K562 (cell line): ENCODE measurements at regions not wholly inside any gene's neighbourhood (a gene's known extent, or its start where the extent isn't known, plus 50 kb on each side); places are given as distances from the start of the nearest gene placed in this dataset.

ENCODE experiments used
- ATAC-seq: fragments of 200-7000 bp; cut with Tn5 transposase; 3 replicates; pipeline ENCODE4 v1.9.1; 2020; ENCODE audit warnings: moderate library complexity
- BruUV-seq: library from RNA; stranded (reverse); fragments of 400-500 nt; replicated peaks from 2 replicates; lab custom pipeline; 2021; lab: Mats Ljungman, UMichigan
- CTCF ChIA-PET: fragments of 300-600 bp; formaldehyde crosslinking; extraction: SDS; loops from one replicate; lab custom pipeline; 2021; ENCODE audit warnings: low intra/inter-chr PET ratio; lab: Yijun Ruan, JAX
- POLR2A ChIA-PET: fragments of 300-600, 350-650 bp; sonication (Branson Sonifier 250); formaldehyde crosslinking; extraction: SDS; loops from one replicate; lab custom pipeline; 2021; ENCODE audit warnings: antibody characterized with exemption, inconsistent platforms; lab: Yijun Ruan, JAX
- DNase-seq, 4 experiments: peaks; one replicate each; pipeline versions ENCODE4 v3.0.0 to v3.0.0-alpha.2; 2011 to 2018; ENCODE audit warnings: low spot score in 3 of 4, mixed read lengths in 3 of 4; ENCODE audit errors: extremely low read depth in 1 of 4
- FAIRE-seq: peaks from 2 replicates; lab custom pipeline; 2011; peaks lifted over from hg19 to GRCh38; lab: Jason Lieb, UNC
- H2AFZ ChIP-seq: 2 replicates; pipeline ENCODE4 v1.6.0; 2011; ENCODE audit warnings: low read depth, low read length, control low read depth, inconsistent platforms
- H3K27ac ChIP-seq: fragments of 200-600 bp; 3 replicates; pipeline ENCODE4 v1.8.0; 2011; ENCODE audit warnings: low read depth, mild to moderate bottlenecking, control low read depth, inconsistent platforms, low read length, moderate library complexity, mixed read lengths; ENCODE audit errors: extremely low read depth
- H3K27me3 ChIP-seq, 2 experiments: fragments of 300-600 bp in 1 of 2; 2 replicates in 1 of 2; 3 replicates in 1 of 2; pipeline versions ENCODE4 v1.6.0 to v1.8.0; 2011; ENCODE audit warnings: inconsistent platforms in 2 of 2, low read length in 2 of 2, mild to moderate bottlenecking in 1 of 2, mixed read lengths in 1 of 2, moderate library complexity in 1 of 2; ENCODE audit not compliant: control insufficient read depth in 2 of 2, insufficient read depth in 2 of 2
- H3K36me3 ChIP-seq: fragments of 300-600 bp; 3 replicates; pipeline ENCODE4 v1.8.0; 2011; ENCODE audit warnings: mild to moderate bottlenecking, low read length, inconsistent platforms; ENCODE audit not compliant: control insufficient read depth, insufficient read depth
- H3K4me1 ChIP-seq, 2 experiments: fragments of 200-600 bp in 1 of 2; replicated peaks in 1 of 2; 2 replicates in 1 of 2; 3 replicates in 1 of 2; pipeline versions ENCODE4 v1.5.1 to v1.8.0; 2011; ENCODE audit warnings: inconsistent platforms in 2 of 2, low read length in 2 of 2, mild to moderate bottlenecking in 1 of 2, mixed read lengths in 1 of 2, moderate library complexity in 1 of 2; ENCODE audit not compliant: control insufficient read depth in 2 of 2, insufficient read depth in 2 of 2
- H3K4me2 ChIP-seq: 2 replicates; pipeline ENCODE4 v1.6.1; 2011; ENCODE audit warnings: low read length, control low read depth, inconsistent platforms, mixed read lengths; ENCODE audit not compliant: insufficient read depth
- H3K4me3 ChIP-seq: fragments of 200-600 bp; sonication (generic), shearing (Covaris generic); 2 replicates; pipeline ENCODE4 v1.5.1; 2016; ENCODE audit warnings: control low read depth, inconsistent platforms
- H3K79me2 ChIP-seq: fragments of 200-600 bp; 3 replicates; pipeline ENCODE4 v1.8.0; 2011; ENCODE audit warnings: low read length, inconsistent platforms; ENCODE audit not compliant: control insufficient read depth, insufficient read depth
- H3K9ac ChIP-seq, 2 experiments: 2 replicates each; pipeline versions ENCODE4 v1.6.0 to v1.6.1; 2011; ENCODE audit warnings: low read depth in 2 of 2, low read length in 2 of 2, control low read depth in 1 of 2, inconsistent platforms in 1 of 2, mild to moderate bottlenecking in 1 of 2, mixed read lengths in 1 of 2; ENCODE audit not compliant: insufficient read depth in 1 of 2
- H3K9me1 ChIP-seq: one replicate; pipeline ENCODE4 v1.6.0; 2011; ENCODE audit warnings: inconsistent platforms, mild to moderate bottlenecking, low read length, moderate library complexity; ENCODE audit not compliant: control insufficient read depth, insufficient read depth
- H3K9me3 ChIP-seq: replicated peaks from 2 replicates; pipeline ENCODE4 v1.5.1; 2011; ENCODE audit warnings: low read depth, low read length, inconsistent platforms; ENCODE audit not compliant: control insufficient read depth, insufficient read depth
- H4K20me1 ChIP-seq: replicated peaks from 2 replicates; pipeline ENCODE4 v1.6.1; 2011; ENCODE audit warnings: low read length, inconsistent platforms, mixed read lengths; ENCODE audit not compliant: control insufficient read depth, insufficient read depth
- ARID1B ChIP-seq: fragments of 450-650 bp; IDR thresholded peaks from 2 replicates; pipeline ENCODE4 v1.6.1; 2016; ENCODE audit warnings: antibody characterized with exemption, mild to moderate bottlenecking, inconsistent platforms
- BACH1 ChIP-seq: fragments of 200-800 bp; sonication (Bioruptor generic); IDR thresholded peaks from 2 replicates; pipeline ENCODE4 v1.6.1; 2016; ENCODE audit warnings: missing genetic modification characterization, missing compliant biosample characterization
- BRCA1 ChIP-seq, 2 experiments: fragments of 450-650 bp in 1 of 2; sonication (generic) in 1 of 2; formaldehyde crosslinking in 1 of 2; IDR thresholded peaks; 2 replicates each; pipeline versions ENCODE4 v1.5.0 to v1.6.1; 2017 to 2020; ENCODE audit warnings: mild to moderate bottlenecking in 1 of 2, missing genetic modification reagents in 1 of 2
- GABPA ChIP-seq: fragments of 200-800 bp; sonication (Bioruptor generic); conservative IDR thresholded peaks from 2 replicates; pipeline ENCODE4 v1.6.1; 2016; ENCODE audit warnings: low read depth, missing genetic modification characterization, missing compliant biosample characterization
- HCFC1 ChIP-seq: IDR thresholded peaks from 2 replicates; pipeline ENCODE4 v1.6.1; 2012; ENCODE audit warnings: low read depth, low read length, improper control_type of control experiment
- HDAC6 ChIP-seq: IDR thresholded peaks from 2 replicates; pipeline ENCODE4 v1.6.1; 2012; ENCODE audit warnings: low read depth, mild to moderate bottlenecking, control low read depth, inconsistent platforms, low read length, moderate library complexity
- MAFK ChIP-seq: IDR thresholded peaks from 2 replicates; pipeline ENCODE4 v1.6.1; 2011; ENCODE audit warnings: low read length, improper control_type of control experiment
- MAZ ChIP-seq, 2 experiments: fragments of 450-650 bp in 1 of 2; sonication (generic) in 1 of 2; formaldehyde crosslinking; IDR thresholded peaks in 1 of 2; conservative IDR thresholded peaks in 1 of 2; 2 replicates each; pipeline versions ENCODE4 v1.4.0 to v1.5.0; 2020; ENCODE audit warnings: mild to moderate bottlenecking in 1 of 2, missing genetic modification reagents in 1 of 2
- PTRF ChIP-seq: fragments of 450-650 bp; IDR thresholded peaks from 2 replicates; pipeline ENCODE4 v1.6.1; 2016; ENCODE audit warnings: mild to moderate bottlenecking, missing genetic modification characterization, missing compliant biosample characterization
- SNRNP70 ChIP-seq: fragments of 200-400 bp; formaldehyde crosslinking; optimal IDR thresholded peaks from 2 replicates; pipeline ENCODE3; 2017; ENCODE audit warnings: low read depth, low read length
- STAT5B ChIP-seq: fragments of 250-450 bp; sonication (Bioruptor Pico); IDR thresholded peaks from 2 replicates; pipeline ENCODE4 v1.8.0; 2021; ENCODE audit warnings: mild to moderate bottlenecking, inconsistent platforms
- TCFL5 ChIP-seq: fragments of 250-450 bp; sonication (Bioruptor Pico); conservative IDR thresholded peaks from 2 replicates; pipeline ENCODE4 v1.6.1; 2021; ENCODE audit warnings: mild to moderate bottlenecking, moderate library complexity, matching md5 sums
- ZNF282 ChIP-seq: sonication (generic); formaldehyde crosslinking; IDR thresholded peaks from 2 replicates; pipeline ENCODE4 v1.8.1; 2023; ENCODE audit warnings: missing genetic modification reagents
- ZNF3 ChIP-seq: fragments of 250-450 bp; sonication (Bioruptor Pico); IDR thresholded peaks from 2 replicates; pipeline ENCODE4 v1.5.0; 2021; ENCODE audit warnings: mild to moderate bottlenecking, moderate library complexity
- ZNF695 ChIP-seq: fragments of 450-650 bp; formaldehyde crosslinking; IDR thresholded peaks from 2 replicates; pipeline ENCODE4 v1.4.0; 2020; ENCODE audit warnings: mild to moderate bottlenecking, moderate library complexity
- WGBS: fragments of 100-300 bp; shearing (Covaris generic); methylation state at CpG from one replicate; pipeline ENCODE4 v1.1.6; 2016; ENCODE audit warnings: low coverage, mixed read lengths; ENCODE audit not compliant: insufficient coverage; ENCODE audit errors: missing lambda C conversion rate; 5-methylcytosine and 5-hydroxymethylcytosine counted together
- in situ Hi-C: fragments of 300-500 bp; cut with MboI; formaldehyde crosslinking; loops from 4 replicates; pipeline ENCODE4 v1.15.0; 2018; ENCODE audit warnings: inconsistent platforms, mixed read lengths
- intact Hi-C: fragments of 100-400 bp; cut with micrococcal nuclease; formaldehyde crosslinking; loops from 2 replicates; pipeline ENCODE4 v1.14.2; 2022
- TF ChIP-seq, protein P1 (sequence below): sonication (generic); formaldehyde crosslinking; IDR thresholded peaks from 2 replicates; pipeline ENCODE4 v1.8.1; 2023; ENCODE audit warnings: mild to moderate bottlenecking, missing genetic modification reagents
- TF ChIP-seq, protein P2 (sequence below): sonication (generic); formaldehyde crosslinking; IDR thresholded peaks from 2 replicates; pipeline ENCODE4 v1.4.0; 2020; ENCODE audit warnings: mild to moderate bottlenecking, missing genetic modification reagents
- TF ChIP-seq, protein P3 (sequence below): fragments of 200-800 bp; sonication (Bioruptor generic); IDR thresholded peaks from 2 replicates; pipeline ENCODE4 v1.6.1; 2017; ENCODE audit warnings: missing genetic modification characterization, missing compliant biosample characterization

DNA sequence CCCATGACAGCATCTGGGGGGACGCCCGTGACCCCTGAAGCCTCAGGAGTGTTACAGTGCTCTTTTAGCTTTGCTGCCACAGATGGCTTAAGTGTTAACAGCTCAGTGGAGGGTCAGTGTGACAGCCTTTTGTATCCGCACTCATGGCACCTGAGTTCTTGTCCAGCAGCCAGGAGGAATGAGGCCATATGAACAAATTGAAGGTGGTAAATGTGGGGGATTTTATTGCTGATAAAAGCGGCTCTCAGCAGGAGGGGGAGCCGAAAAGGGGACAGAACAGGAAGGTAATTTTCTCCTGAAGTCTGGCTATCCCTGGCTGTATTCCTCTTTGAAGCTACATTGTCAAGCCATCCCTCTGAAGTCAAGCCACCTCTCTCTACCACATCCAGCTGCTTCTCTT is 441.0 kb downstream of the RAPGEF2 start (continued):
- TF ChIP-seq HDAC6 = no peak
- no peak for TF ChIP-seq ZNF282
- TF ChIP-seq, protein P1, sequence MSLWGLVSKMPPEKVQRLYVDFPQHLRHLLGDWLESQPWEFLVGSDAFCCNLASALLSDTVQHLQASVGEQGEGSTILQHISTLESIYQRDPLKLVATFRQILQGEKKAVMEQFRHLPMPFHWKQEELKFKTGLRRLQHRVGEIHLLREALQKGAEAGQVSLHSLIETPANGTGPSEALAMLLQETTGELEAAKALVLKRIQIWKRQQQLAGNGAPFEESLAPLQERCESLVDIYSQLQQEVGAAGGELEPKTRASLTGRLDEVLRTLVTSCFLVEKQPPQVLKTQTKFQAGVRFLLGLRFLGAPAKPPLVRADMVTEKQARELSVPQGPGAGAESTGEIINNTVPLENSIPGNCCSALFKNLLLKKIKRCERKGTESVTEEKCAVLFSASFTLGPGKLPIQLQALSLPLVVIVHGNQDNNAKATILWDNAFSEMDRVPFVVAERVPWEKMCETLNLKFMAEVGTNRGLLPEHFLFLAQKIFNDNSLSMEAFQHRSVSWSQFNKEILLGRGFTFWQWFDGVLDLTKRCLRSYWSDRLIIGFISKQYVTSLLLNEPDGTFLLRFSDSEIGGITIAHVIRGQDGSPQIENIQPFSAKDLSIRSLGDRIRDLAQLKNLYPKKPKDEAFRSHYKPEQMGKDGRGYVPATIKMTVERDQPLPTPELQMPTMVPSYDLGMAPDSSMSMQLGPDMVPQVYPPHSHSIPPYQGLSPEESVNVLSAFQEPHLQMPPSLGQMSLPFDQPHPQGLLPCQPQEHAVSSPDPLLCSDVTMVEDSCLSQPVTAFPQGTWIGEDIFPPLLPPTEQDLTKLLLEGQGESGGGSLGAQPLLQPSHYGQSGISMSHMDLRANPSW (CRISPR knock-in tag) = no peak
- TF ChIP-seq BACH1 (tag) = no peak
- no peak for TF ChIP-seq BRCA1 (IDR thresholded peaks at IDR 0.05)
- TF ChIP-seq BRCA1 (CRISPR knock-in tag; IDR thresholded peaks at IDR 0.05) = no peak
- TF ChIP-seq HCFC1 = no peak
- TF ChIP-seq ARID1B = no peak
- TF ChIP-seq ZNF3 (CRISPR knock-in tag) = no peak

DNA sequence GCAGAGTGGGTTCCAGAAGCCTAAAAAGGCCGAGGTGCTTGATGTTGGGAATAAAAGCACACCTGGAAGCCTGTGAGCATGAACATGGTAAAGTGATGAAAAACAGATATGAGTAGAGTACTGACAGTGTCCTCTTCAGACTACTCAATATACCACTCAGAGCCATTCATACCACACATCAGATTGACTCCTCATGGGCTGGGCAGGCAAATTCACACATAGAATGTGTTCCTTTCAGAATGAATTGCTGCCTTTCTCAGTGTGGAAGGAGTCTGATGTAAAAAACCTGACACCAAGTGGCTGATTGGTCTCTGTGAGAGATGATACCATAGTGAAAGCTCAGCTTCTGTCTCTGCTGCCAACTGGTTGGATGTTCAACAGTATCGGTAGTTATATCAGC is 442.7 kb downstream of the RAPGEF2 start:
- Histone ChIP-seq H3K4me1 (no peaks in the 10 kb centered on the region), H3K36me3 (no peaks in the 10 kb centered on the region), H3K4me3 (no peak overlapping the region), H3K27ac (no peak overlapping the region), H4K20me1 (no peaks in the 10 kb centered on the region), H3K9me1 (no peaks in the 10 kb centered on the region), H3K9ac (no peak overlapping the region), H3K27me3 (no peaks in the 10 kb centered on the region; a peak in 1 of 5 replicates), H3K4me2 (no peak overlapping the region), H2AFZ (no peak overlapping the region), H3K79me2 (no peaks in the 10 kb centered on the region), H3K9me3 (no peaks in the 10 kb centered on the region)
- no peak for DNase-seq
- ChIA-PET POLR2A (no interaction called here), CTCF (no interaction called here)
- in situ Hi-C loops = no loop called here
- WGBS = 0% methylated on average over 2 of the region's 2 CpGs
- TF ChIP-seq MAZ (CRISPR knock-in tag; conservative IDR thresholded peaks at IDR 0.05 in 1 of 2, IDR thresholded peaks at IDR 0.05 in 1 of 2) (no peak), ZNF695 (CRISPR knock-in tag) (no peak), TCFL5 (no peak), GABPA (tag) (no peak), SNRNP70 (no peak), STAT5B (no peak), MAFK (no peak), PTRF (no peak)
- TF ChIP-seq, protein P2, sequence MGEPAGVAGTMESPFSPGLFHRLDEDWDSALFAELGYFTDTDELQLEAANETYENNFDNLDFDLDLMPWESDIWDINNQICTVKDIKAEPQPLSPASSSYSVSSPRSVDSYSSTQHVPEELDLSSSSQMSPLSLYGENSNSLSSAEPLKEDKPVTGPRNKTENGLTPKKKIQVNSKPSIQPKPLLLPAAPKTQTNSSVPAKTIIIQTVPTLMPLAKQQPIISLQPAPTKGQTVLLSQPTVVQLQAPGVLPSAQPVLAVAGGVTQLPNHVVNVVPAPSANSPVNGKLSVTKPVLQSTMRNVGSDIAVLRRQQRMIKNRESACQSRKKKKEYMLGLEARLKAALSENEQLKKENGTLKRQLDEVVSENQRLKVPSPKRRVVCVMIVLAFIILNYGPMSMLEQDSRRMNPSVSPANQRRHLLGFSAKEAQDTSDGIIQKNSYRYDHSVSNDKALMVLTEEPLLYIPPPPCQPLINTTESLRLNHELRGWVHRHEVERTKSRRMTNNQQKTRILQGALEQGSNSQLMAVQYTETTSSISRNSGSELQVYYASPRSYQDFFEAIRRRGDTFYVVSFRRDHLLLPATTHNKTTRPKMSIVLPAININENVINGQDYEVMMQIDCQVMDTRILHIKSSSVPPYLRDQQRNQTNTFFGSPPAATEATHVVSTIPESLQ (CRISPR knock-in tag) = no peak
- TF ChIP-seq, protein P3, sequence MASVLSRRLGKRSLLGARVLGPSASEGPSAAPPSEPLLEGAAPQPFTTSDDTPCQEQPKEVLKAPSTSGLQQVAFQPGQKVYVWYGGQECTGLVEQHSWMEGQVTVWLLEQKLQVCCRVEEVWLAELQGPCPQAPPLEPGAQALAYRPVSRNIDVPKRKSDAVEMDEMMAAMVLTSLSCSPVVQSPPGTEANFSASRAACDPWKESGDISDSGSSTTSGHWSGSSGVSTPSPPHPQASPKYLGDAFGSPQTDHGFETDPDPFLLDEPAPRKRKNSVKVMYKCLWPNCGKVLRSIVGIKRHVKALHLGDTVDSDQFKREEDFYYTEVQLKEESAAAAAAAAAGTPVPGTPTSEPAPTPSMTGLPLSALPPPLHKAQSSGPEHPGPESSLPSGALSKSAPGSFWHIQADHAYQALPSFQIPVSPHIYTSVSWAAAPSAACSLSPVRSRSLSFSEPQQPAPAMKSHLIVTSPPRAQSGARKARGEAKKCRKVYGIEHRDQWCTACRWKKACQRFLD (CRISPR knock-in tag) = no peak
- FAIRE-seq = no peak
- intact Hi-C loops = no loop called here
- BruUV-seq = no TSS peak
- ATAC-seq = no peak
